Endodermal cell (in vitro differentiated cells): ENCODE measurements at regions not wholly inside any gene's neighbourhood (a gene's known extent, or its start where the extent isn't known, plus 50 kb on each side); places are given as distances from the start of the nearest gene placed in this dataset.

Experiments
- DNase-seq: peaks from one replicate; pipeline ENCODE4 v3.0.0-alpha.2; 2017
- H3K27ac ChIP-seq: 2 replicates; pipeline ENCODE4 v1.5.1; 2013; ENCODE audit warnings: mild to moderate bottlenecking, low read depth, low read length, moderate library complexity
- H3K27me3 ChIP-seq: 2 replicates; pipeline ENCODE4 v1.6.1; 2013; ENCODE audit warnings: mild to moderate bottlenecking, low read length, moderate library complexity; ENCODE audit not compliant: insufficient read depth, control insufficient read depth, poor library complexity, severe bottlenecking
- H3K36me3 ChIP-seq: 2 replicates; pipeline ENCODE4 v1.7.0; 2013; ENCODE audit warnings: mild to moderate bottlenecking, low read length, moderate library complexity; ENCODE audit not compliant: control insufficient read depth, insufficient read depth
- H3K4me1 ChIP-seq: one replicate; pipeline ENCODE4 v1.7.0; 2013; ENCODE audit warnings: low read length; ENCODE audit not compliant: control insufficient read depth, insufficient read depth
- H3K4me3 ChIP-seq: 2 replicates; pipeline ENCODE4 v1.5.1; 2013; ENCODE audit warnings: mild to moderate bottlenecking, low read length, moderate library complexity
- H3K9ac ChIP-seq: 2 replicates; pipeline ENCODE4 v1.6.1; 2013; ENCODE audit warnings: mild to moderate bottlenecking, low read length, moderate library complexity; ENCODE audit not compliant: poor library complexity, severe bottlenecking; ENCODE audit errors: extremely low read depth
- H3K9me3 ChIP-seq: 2 replicates; pipeline ENCODE4 v1.6.1; 2013; ENCODE audit warnings: mild to moderate bottlenecking, low read length, moderate library complexity; ENCODE audit not compliant: control insufficient read depth
- H3K27ac Mint-ChIP-seq: 2 replicates; pipeline ENCODE4 v1.8.0; 2020; ENCODE audit warnings: mixed read lengths
- H3K27me3 Mint-ChIP-seq: 2 replicates; pipeline ENCODE4 v1.8.0; 2021; ENCODE audit warnings: mild to moderate bottlenecking, mixed read lengths; ENCODE audit not compliant: insufficient read depth
- H3K36me3 Mint-ChIP-seq: 2 replicates; pipeline ENCODE4 v1.8.0; 2020; ENCODE audit warnings: low read depth, mixed read lengths
- H3K4me1 Mint-ChIP-seq: 2 replicates; pipeline ENCODE4 v1.8.0; 2020; ENCODE audit warnings: mixed read lengths
- H3K4me3 Mint-ChIP-seq: 2 replicates; pipeline ENCODE4 v1.8.0; 2020; ENCODE audit warnings: mild to moderate bottlenecking, moderate library complexity, mixed read lengths
- H3K9me3 Mint-ChIP-seq: 2 replicates; pipeline ENCODE4 v1.8.0; 2020; ENCODE audit warnings: mild to moderate bottlenecking, mixed read lengths
- WGBS, 2 experiments: methylation state at CpG; one replicate each; pipeline versions ENCODE4 v1.1.5 to v1.1.7; 2013; ENCODE audit warnings: missing lambda C conversion rate in 2 of 2, mixed read lengths in 1 of 2; ENCODE audit not compliant: insufficient coverage in 1 of 2, insufficient read length in 1 of 2; 5-methylcytosine and 5-hydroxymethylcytosine counted together
- TF ChIP-seq, protein P1 (sequence below): fragments of 200-600 bp; sonication (generic); conservative IDR thresholded peaks from 2 replicates; pipeline ENCODE4 v1.5.0; 2021; ENCODE audit warnings: antibody characterized with exemption, mild to moderate bottlenecking

DNA sequence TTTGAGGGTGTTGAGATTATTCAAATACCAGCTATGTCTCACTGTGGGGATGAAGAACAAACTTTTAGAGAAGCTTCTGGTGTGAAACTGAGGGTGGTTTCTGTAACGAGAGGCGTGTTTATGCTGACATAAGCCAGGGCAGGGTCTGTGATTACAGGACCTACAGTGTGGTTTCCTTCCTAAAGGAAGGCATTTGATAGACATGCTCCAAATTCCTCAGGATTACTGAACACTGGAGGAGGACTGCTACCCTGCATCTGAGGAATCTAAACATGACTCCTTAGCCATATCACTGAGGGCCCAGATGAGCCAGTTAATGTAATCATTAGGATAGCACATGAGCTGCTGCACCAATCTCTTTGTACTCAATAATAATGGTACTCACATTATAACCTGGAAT is 328.4 kb upstream of the UMPS start:
- Mint-ChIP-seq H3K27me3 (no peaks in the 10 kb centered on the region), H3K4me3 (no peak overlapping the region), H3K27ac (peak overlapping the region; percentile 50), H3K36me3 (peaks cover 2% of the 10 kb centered on the region), H3K9me3 (no peaks in the 10 kb centered on the region), H3K4me1 (peaks cover 18% of the 10 kb centered on the region)
- no peak overlapping the region for H3K4me3 ChIP-seq
- WGBS, 2 experiments, result 86 to 91% methylated on average over 2 of the region's 2 CpGs
- no peak overlapping the region for H3K9ac ChIP-seq
- H3K36me3 ChIP-seq, result no peaks in the 10 kb centered on the region
- H3K27ac ChIP-seq, result no peak overlapping the region
- no peaks in the 10 kb centered on the region for H3K9me3 ChIP-seq
- peaks cover 6% of the 10 kb centered on the region for H3K4me1 ChIP-seq
- H3K27me3 ChIP-seq, result no peaks in the 10 kb centered on the region
- TF ChIP-seq, protein P1, sequence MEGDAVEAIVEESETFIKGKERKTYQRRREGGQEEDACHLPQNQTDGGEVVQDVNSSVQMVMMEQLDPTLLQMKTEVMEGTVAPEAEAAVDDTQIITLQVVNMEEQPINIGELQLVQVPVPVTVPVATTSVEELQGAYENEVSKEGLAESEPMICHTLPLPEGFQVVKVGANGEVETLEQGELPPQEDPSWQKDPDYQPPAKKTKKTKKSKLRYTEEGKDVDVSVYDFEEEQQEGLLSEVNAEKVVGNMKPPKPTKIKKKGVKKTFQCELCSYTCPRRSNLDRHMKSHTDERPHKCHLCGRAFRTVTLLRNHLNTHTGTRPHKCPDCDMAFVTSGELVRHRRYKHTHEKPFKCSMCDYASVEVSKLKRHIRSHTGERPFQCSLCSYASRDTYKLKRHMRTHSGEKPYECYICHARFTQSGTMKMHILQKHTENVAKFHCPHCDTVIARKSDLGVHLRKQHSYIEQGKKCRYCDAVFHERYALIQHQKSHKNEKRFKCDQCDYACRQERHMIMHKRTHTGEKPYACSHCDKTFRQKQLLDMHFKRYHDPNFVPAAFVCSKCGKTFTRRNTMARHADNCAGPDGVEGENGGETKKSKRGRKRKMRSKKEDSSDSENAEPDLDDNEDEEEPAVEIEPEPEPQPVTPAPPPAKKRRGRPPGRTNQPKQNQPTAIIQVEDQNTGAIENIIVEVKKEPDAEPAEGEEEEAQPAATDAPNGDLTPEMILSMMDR, result no peak
- DNase-seq, result no peak

DNA sequence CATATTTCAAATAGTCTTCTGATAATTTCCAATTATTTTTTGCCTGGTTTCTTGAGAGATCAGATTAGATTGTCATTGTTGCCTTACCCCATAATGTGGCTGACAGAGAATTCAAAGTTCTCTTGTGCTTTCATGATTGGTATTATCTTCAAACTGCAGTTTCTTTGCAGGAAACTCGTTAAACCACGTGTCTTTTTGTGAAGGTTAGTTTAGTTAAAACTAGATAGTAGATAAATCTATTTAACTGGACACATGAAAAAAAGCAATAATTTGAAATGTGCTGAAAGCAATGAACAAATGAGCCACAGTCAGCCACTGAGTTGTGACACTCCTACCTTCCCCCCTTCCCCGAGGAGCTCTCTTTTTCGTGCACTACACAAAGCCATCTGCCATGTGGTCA is 327.5 kb upstream of the UMPS start:
- no peak overlapping the region for H3K27ac ChIP-seq
- TF ChIP-seq, protein P1, result no peak
- Mint-ChIP-seq H3K27ac (no peak overlapping the region), H3K9me3 (no peaks in the 10 kb centered on the region), H3K27me3 (no peaks in the 10 kb centered on the region), H3K4me1 (peaks cover 11% of the 10 kb centered on the region), H3K36me3 (peaks cover 2% of the 10 kb centered on the region), H3K4me3 (no peak overlapping the region)
- no peak overlapping the region for H3K4me3 ChIP-seq
- DNase-seq, result no peak
- no peak overlapping the region for H3K9ac ChIP-seq
- 89 to 90% methylated on average over 2 to 4 of the region's 4 CpGs for WGBS, 2 experiments
- H3K36me3 ChIP-seq, result no peaks in the 10 kb centered on the region
- no peaks in the 10 kb centered on the region for H3K27me3 ChIP-seq
- H3K4me1 ChIP-seq, result peaks cover 6% of the 10 kb centered on the region
- H3K9me3 ChIP-seq, result no peaks in the 10 kb centered on the region

DNA sequence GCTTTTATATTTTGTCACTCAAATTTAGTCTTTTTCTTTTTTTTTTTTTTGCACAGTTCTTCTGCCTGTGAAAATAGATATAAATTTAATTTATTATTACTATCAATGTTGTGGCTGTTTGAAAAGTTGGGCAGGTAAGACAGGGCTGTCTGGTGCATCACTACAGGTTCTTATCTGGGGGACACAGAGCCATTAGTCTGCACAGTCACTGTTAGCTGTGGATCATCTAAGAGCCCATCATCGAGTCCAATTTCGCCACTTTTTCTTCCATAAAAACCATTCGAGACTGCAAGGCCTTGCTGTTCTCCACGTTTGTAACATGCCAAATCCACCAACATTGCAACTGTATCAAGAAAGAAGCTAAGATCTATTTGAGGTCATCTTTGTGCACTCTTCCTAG is 325.6 kb upstream of the UMPS start:
- no peak for DNase-seq
- Histone ChIP-seq H3K4me3 (no peak overlapping the region), H3K36me3 (no peaks in the 10 kb centered on the region), H3K27ac (no peak overlapping the region), H3K27me3 (no peaks in the 10 kb centered on the region), H3K9me3 (no peaks in the 10 kb centered on the region), H3K9ac (no peak overlapping the region), H3K4me1 (peaks cover 6% of the 10 kb centered on the region)
- TF ChIP-seq, protein P1, result no peak
- Mint-ChIP-seq H3K27me3 (no peaks in the 10 kb centered on the region), H3K4me1 (peaks cover 5% of the 10 kb centered on the region), H3K36me3 (no peaks in the 10 kb centered on the region), H3K4me3 (no peak overlapping the region), H3K9me3 (no peaks in the 10 kb centered on the region), H3K27ac (no peak overlapping the region)
- 86 to 98% methylated on average over 4 of the region's 4 CpGs for WGBS, 2 experiments
